ENCODE measurements at regions not wholly inside any gene's neighbourhood (a gene's known extent, or its start where the extent isn't known, plus 50 kb on each side); places are given as distances from the start of the nearest gene placed in this dataset.
A peak's percentile ranks its signal among the peaks of the same experiment; 100 is the strongest.
"Not testable (repeated sequence)": the region's sequence is repeated elsewhere in the genome, so short reads cannot be mapped to it uniquely, and the experiment has no call there.

GRCh38 chr6:11373208-11373607 lies 140.7 kb upstream of the NEDD9 start (continued):
- TF ChIP-seq TRIM28 (IDR thresholded peaks at IDR 0.05; ENCODE audit: borderline replicate concordance, low read length) (no peak), ZFHX2 (tag by site-specific recombination; conservative IDR thresholded peaks at IDR 0.05) (no peak), ZBTB7A (tag by site-specific recombination; IDR thresholded peaks at IDR 0.05; ENCODE audit: low read depth) (no peak)

DNA sequence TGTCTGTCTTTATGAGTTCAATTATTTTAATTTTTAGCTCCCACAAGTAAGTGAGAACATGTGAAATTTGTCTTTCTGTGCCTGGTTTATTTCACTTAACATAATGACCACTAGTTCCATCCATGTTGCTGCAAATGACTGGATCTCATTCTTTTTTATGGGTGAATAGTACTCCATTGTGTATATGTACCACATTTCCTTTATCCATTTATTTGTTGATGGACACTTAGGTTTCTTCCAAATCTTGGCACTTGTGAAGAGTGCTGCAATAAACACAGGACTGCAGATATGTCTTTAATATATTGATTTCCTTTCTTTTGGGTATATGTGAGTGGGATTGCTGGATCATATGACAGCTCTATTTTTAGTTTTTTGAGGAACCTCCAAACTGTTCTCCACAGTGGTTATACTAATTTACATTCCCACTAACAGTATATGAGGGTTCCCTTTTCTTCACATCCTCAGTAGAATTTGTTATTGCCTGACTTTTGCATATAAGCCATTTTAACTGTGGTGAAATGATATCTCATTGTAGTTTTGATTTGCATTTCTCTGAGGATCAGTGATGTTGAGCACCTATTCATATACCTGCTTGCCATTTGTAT lies 139.8 kb upstream of the NEDD9 start:
- POLR2A ChIA-PET; H3K27ac ChIP-seq (ENCODE audit: extremely low read depth, low read depth, low read length): not testable (repeated sequence)
- CTCF ChIA-PET = interaction anchor here (0.7 to 1.7 kb wide), 2 partner anchors 8 to 10 kb away, joined by 3 to 9 read pairs; no protein-coding TSS in a partner anchor

GRCh38 chr6:11370191-11371018 lies 137.9 kb upstream of the NEDD9 start:
- H3K36me3 ChIP-seq (ENCODE audit: control insufficient read depth in 2 of 2, insufficient read depth in 1 of 2, low read length in 2 of 2) = no peaks in the 10 kb centered on the region
- no peaks in the 10 kb centered on the region for H3K4me1 ChIP-seq (ENCODE audit: control insufficient read depth, insufficient read depth, low read length)
- ChIA-PET POLR2A (no interaction called here), CTCF (interaction anchor here (0.6 to 1.1 kb wide), 2 partner anchors 126 to 200 kb away, joined by 3 to 4 read pairs; no protein-coding TSS in a partner anchor)
- no peak overlapping the region for H3K4me3 ChIP-seq (ENCODE audit: low read depth, low read length)
- no peaks in the 10 kb centered on the region for H3K9me3 ChIP-seq (ENCODE audit: control insufficient read depth, insufficient read depth, low read depth, low read length)
- no peak overlapping the region for H3K27ac ChIP-seq (ENCODE audit: extremely low read depth, low read depth, low read length)
- no peak for TF ChIP-seq ZNF426 (tag by site-specific recombination; IDR thresholded peaks at IDR 0.05)
- TF ChIP-seq, protein P1, sequence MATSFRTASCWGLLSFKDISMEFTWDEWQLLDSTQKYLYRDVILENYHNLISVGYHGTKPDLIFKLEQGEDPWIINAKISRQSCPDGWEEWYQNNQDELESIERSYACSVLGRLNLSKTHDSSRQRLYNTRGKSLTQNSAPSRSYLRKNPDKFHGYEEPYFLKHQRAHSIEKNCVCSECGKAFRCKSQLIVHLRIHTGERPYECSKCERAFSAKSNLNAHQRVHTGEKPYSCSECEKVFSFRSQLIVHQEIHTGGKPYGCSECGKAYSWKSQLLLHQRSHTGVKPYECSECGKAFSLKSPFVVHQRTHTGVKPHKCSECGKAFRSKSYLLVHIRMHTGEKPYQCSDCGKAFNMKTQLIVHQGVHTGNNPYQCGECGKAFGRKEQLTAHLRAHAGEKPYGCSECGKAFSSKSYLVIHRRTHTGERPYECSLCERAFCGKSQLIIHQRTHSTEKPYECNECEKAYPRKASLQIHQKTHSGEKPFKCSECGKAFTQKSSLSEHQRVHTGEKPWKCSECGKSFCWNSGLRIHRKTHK (tag by site-specific recombination; IDR thresholded peaks at IDR 0.05) = no peak
- TF ChIP-seq ZNF10 (tag by site-specific recombination; IDR thresholded peaks at IDR 0.05) = no peak
- TF ChIP-seq BCL11B (tag by site-specific recombination; IDR thresholded peaks at IDR 0.05; ENCODE audit: low read depth) = no peak
- TF ChIP-seq ZNF324 (tag by site-specific recombination; IDR thresholded peaks at IDR 0.05) = no peak
- TF ChIP-seq ZNF133 (tag by site-specific recombination; IDR thresholded peaks at IDR 0.05) = no peak
- TF ChIP-seq ZNF211 (tag by site-specific recombination; IDR thresholded peaks at IDR 0.05; ENCODE audit: low read depth) = no peak
- no peak for TF ChIP-seq ZNF169 (tag by site-specific recombination; IDR thresholded peaks at IDR 0.05)
- no peak for TF ChIP-seq MEIS1 (CRISPR knock-in tag; IDR thresholded peaks at IDR 0.05; ENCODE audit: borderline replicate concordance)
- no peak for TF ChIP-seq ZNF629 (tag by site-specific recombination; IDR thresholded peaks at IDR 0.05)
- TF ChIP-seq, protein P2, sequence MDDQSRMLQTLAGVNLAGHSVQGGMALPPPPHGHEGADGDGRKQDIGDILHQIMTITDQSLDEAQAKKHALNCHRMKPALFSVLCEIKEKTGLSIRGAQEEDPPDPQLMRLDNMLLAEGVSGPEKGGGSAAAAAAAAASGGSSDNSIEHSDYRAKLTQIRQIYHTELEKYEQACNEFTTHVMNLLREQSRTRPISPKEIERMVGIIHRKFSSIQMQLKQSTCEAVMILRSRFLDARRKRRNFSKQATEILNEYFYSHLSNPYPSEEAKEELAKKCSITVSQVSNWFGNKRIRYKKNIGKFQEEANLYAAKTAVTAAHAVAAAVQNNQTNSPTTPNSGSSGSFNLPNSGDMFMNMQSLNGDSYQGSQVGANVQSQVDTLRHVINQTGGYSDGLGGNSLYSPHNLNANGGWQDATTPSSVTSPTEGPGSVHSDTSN (CRISPR knock-in tag; IDR thresholded peaks at IDR 0.05) = no peak
- TF ChIP-seq ZBTB10 (tag by site-specific recombination; IDR thresholded peaks at IDR 0.05) = no peak
- TF ChIP-seq ZNF274 (IDR thresholded peaks at IDR 0.05; ENCODE audit: low read length) = no peak
- no peak for TF ChIP-seq ZNF274 (tag by site-specific recombination; IDR thresholded peaks at IDR 0.05; ENCODE audit: borderline replicate concordance)
- TF ChIP-seq ZNF704 (tag by site-specific recombination; IDR thresholded peaks at IDR 0.05) = no peak
- TF ChIP-seq ZNF692 (tag by site-specific recombination; IDR thresholded peaks at IDR 0.05) = no peak

More for the DNA sequence above, 139.8 kb upstream of the NEDD9 start:
- not testable (repeated sequence) for H3K9me3 ChIP-seq (ENCODE audit: control insufficient read depth, insufficient read depth, low read depth, low read length); H3K4me1 ChIP-seq (ENCODE audit: control insufficient read depth, insufficient read depth, low read length); H3K36me3 ChIP-seq (ENCODE audit: control insufficient read depth in 2 of 2, insufficient read depth in 1 of 2, low read length in 2 of 2); H3K4me3 ChIP-seq (ENCODE audit: low read depth, low read length)
- TF ChIP-seq ZNF146 (tag by site-specific recombination; IDR thresholded peaks at IDR 0.05) = peak; percentile 71; the same call in 1 of the 2 replicates
